GM21515 (cell line): ENCODE measurements at regions not wholly inside any gene's neighbourhood (a gene's known extent, or its start where the extent isn't known, plus 50 kb on each side); places are given as distances from the start of the nearest gene placed in this dataset.
"Not testable (repeated sequence)": the region's sequence is repeated elsewhere in the genome, so short reads cannot be mapped to it uniquely, and the experiment has no call there.

Experiments
- ATAC-seq: cut with Tn5 transposase; IDR thresholded peaks from one replicate; pipeline ENCODE4 v1.9.1; 2021; ENCODE audit not compliant: unreplicated experiment

DNA sequence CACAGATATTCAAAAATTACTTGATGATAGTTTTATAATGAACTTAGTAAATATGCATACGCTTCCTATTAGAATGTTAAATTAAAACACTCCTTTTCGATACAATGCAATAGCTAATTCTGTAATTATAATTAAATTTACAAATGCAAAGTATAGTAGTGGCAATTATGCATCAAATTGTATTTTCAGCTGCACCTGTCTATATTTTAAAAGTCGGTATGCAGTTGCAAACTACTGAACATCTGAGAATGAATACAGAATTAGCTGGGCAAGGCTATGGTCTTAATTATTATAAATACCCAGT is 110.4 kb upstream of the ARHGAP42 start:
- ATAC-seq, result no peak

GRCh38 chr11:100578831-100579311 is 108.2 kb upstream of the ARHGAP42 start:
- no peak for ATAC-seq

DNA sequence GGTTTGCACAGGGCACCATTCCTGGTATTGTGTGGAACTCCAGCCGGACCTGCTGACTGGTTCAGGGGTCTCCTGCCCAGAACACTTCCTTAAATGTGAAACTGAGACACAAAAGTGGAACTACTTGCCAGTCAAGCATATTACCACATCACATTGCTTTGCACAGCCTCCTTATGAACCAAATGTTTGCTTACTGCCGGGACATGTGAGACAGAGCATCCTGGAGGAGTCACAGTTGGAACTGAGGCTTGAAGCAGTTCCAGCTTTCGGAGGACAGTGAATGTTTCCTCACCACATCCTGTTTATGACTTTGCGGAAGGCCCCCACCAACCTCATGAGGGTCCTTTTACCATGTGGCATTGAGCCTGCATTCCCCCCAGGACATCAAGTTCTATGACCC is 105.8 kb upstream of the ARHGAP42 start:
- no peak for ATAC-seq

DNA sequence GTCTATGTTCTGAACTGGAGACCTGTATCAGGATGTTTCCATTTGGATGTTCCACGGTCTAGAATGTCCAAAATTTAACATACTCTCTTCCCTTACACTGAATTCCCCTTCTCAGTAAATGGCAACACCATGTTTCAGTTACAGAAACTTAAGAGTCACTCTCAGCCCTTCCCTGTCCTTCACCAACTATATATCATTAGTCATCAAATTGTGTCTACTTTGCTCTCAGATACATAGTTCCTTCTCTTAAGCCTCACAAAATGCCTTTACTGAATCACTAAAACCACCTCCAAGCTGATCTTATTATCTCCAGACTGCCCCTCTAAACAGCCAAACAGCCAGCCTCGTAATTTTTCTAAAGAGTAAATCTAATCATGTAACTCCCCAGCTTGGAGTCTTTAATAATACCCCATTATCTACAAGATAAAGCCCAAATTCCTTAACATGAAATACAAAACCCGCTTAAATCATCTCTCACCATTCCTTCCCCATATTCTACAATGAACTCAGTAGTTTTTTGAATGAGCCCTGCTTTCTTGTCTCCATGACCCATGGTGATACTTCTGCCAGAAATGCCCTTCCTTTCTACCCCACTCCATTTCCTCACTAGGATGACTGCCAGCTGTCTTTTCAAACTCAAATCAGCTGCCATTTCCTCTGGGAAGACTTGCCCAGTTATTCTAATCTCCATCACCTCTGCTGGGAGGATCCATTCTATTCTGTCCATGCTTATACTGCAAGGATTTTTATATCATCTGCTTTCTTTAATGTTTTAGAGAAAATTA is 102.7 kb upstream of the ARHGAP42 start:
- no peak for ATAC-seq

DNA sequence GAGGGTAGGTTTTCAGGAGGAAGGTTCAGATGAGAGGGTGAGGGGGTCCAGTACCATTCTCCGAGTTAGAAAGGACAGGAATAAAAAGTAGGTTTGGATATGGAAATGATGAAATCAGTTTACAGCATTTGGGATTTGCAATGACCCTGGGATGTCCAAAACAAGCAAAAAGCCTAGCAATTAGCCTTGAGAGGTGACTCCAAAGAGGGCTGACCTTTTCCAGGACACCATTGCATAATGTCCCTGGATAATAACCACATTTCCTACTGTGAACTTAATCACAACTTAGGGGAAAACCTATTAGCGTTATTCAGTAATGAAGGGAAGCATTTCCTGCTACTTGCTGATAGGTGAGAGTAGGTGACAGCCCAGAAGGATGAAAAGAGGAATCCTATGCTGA is 101.4 kb upstream of the ARHGAP42 start:
- ATAC-seq, result no peak

GRCh38 chr11:100586361-100587101 is 100.6 kb upstream of the ARHGAP42 start:
- no peak for ATAC-seq

DNA sequence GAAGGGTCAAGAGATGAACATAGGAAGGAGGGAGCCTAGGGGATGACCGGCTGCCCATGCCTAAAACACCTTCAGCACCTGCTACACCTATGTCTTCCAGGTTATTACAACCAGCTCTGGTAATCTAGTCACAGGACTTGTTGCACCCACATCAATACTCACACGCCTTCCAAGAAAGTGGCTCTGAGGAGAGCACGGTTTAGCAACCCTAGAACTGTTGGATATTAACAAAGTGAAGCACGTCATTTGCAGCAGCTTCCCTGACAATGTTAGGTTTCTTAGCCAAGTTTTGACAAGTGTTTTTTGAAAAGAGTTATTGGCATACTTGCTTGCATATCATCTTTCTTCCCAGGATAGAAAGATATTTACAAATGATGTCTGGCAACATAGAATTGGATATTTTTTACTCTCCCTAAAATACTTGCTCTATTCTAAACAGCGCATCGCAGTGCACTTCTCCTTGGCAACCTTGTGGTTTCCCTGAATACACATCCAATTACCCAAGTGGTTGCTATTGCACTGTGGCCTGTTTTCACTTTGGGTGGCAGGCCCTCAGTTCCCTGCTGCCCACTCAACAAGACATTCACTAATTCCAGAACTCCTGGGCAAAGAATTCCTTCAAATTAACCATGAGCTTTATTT is 94.3 kb upstream of the ARHGAP42 start:
- ATAC-seq, result no peak

DNA sequence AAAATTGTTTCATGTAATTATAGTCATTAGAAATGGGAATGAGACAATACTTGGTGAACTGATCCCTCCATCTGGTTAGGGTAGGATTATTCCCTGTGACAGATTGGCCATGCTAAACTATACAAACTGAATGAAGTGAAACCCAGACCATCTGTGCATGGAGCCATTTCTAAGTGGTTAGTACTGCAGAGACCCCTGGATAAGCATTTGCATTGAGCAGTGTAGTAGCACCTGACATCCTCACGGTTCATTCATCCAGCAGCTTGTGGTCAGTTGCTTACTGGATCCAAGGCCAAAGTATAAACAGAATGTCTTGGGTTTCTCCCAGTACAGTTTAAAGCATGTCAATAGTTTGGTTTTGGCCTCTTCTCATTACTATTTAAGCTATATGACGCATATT is 93.8 kb upstream of the ARHGAP42 start:
- no peak for ATAC-seq

- ATAC-seq, result no peak
Observed at GRCh38 chr11:100594320-100594719, 92.8 kb upstream of the ARHGAP42 start.

GRCh38 chr11:100600941-100601340 is 86.1 kb upstream of the ARHGAP42 start:
- ATAC-seq, result no peak

- ATAC-seq, result no peak
Observed at GRCh38 chr11:100602716-100603115, 84.4 kb upstream of the ARHGAP42 start.

DNA sequence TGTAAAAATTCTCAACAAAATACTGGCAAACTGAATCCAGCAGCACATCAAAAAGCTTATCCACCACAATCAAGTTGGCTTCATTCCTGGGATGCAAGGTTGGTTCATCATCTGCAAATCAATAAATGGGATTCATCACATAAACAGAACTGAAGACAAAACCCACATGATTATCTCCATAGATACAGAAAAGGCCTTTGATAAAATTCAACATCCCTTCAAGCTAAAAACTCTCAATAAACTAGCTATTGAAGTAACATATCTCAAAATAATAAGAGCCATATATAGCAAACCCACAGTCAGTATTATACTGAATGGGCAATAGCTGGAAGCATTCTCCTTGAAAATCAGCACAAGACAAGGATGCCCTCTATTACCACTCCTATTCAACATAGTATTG is 79.3 kb upstream of the ARHGAP42 start:
- not testable (repeated sequence) for ATAC-seq

DNA sequence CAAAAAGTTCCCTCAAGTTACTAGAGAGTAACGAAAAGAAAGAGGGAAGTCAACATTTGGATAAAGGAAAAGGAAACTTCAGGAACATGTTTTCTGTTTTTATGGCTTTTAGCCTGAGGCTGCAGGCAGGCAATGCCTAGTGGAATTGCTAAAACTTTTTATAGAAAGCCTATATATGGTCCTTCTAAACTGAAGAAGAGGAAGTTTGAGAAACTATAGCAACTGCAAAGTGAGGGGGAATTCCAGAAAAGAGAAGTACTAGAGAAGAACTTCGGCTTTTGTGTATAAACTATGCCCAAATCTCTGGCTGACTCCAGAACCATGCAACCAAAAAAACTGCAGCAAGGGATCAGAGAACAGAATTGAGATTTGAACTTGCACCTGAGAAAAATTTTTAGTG is 74.3 kb upstream of the ARHGAP42 start:
- peak; percentile 61 for ATAC-seq

DNA sequence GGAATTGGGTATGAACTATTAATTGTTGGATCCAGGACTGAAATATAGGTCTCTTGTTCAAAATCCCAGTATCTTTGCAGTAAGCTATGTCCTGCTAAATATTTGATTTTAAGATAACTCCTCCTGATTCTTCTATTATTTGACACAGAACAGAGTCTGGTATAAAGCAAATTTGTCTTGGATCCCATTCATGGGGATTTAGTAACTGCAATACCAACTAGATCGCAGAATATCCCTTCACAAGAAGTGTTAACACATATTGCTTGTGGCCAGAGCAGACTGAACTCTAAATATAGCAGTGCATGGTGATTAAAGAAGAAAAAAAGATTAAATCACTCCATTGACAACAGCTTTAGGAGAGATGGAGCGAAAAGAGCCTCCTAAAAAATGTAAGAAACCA is 68.2 kb upstream of the ARHGAP42 start:
- no peak for ATAC-seq

GRCh38 chr11:100619484-100619883 is 67.6 kb upstream of the ARHGAP42 start:
- ATAC-seq, result no peak

DNA sequence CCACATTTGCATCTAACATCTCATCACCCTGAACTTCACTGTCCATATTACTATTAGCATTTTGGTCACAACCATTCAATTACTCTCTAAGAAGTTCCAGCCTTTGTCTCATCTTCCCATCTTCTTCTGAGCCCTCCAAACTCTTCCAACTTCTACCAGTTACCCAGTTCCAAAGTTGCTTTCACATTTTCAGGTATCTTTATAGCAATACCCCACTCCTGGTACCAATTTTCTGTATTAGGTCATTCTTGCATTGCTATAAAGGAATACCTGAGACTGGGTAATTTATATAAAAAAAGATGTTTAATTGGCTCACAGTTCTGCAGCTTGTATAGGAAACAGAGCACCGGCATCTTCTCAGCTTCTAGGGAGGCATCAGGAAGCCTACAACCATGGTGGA is 64.7 kb upstream of the ARHGAP42 start:
- no peak for ATAC-seq

DNA sequence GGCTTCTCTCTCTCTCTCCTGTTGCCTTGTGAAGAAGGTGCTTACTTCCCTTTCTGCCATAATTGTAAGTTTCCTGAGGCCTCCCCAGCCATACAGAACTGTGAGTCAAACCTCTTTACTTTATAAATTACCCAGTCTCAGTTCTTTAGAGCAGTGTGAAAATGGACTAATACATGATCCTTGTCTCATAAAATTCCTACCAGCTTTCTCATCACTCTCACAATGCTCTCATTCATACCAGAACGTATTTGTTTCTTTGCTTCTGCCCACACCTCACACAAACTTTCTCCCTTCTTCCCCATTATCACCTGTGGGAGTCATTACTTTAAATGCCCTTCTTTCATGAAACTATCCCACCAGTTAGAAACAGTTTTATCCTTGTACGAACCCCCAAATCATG is 62.7 kb upstream of the ARHGAP42 start:
- no peak for ATAC-seq

DNA sequence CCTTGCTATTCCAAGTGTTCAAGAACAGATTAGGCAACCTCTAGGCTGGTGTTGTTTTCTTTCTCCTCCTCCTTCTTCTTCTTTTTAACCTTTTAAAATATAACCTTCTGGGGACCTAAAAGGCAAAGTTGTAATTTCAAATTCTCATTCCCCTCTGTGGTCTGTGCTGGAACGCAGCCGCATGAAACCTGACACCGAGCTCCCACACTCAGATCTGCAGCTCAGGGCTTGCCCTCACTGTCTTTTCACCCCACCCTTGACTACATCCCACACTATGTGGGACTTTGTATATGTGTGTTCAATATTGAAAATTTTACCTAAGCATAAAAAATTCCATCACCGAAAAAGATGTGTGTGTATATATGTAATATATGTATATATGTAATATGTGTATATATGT is 62.0 kb upstream of the ARHGAP42 start:
- no peak for ATAC-seq

- no peak for ATAC-seq
Observed at GRCh38 chr11:100629671-100630070, 57.4 kb upstream of the ARHGAP42 start.

DNA sequence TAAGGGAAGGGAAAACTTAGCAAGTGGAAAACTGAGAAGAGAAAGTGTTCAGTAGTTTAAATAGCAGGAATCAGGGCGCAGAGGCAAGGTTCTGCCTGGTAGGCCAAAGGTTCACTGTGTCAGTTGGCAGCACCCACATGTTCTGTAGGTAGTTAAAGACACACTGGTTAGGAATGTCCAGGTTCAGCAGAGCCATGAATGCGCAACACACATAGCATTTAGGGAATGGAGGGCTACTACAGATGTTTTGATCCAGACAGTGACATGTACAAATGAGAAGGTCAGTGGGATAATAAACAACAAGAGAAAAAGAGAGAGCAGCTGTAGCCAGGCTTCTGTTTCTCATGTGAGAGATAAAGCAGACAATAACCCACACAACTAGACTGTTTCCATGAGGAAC is 56.2 kb upstream of the ARHGAP42 start:
- no peak for ATAC-seq

GRCh38 chr11:100631316-100631715 is 55.8 kb upstream of the ARHGAP42 start:
- ATAC-seq, result no peak

- no peak for ATAC-seq
Observed at GRCh38 chr11:100632941-100633452, 54.1 kb upstream of the ARHGAP42 start.
